Stomach (tissue), 4 donors: ENCODE measurements at regions not wholly inside any gene's neighbourhood (a gene's known extent, or its start where the extent isn't known, plus 50 kb on each side); places are given as distances from the start of the nearest gene placed in this dataset.

Experiments used
- POLR2A ChIP-seq, 4 donors: fragments of 450-650 bp; IDR thresholded peaks; one replicate each; pipeline ENCODE4 v1.6.1; 2016; ENCODE audit warnings: antibody characterized with exemption in 4 of 4, control low read depth in 2 of 4, mild to moderate bottlenecking in 1 of 4, moderate library complexity in 1 of 4
- POLR2AphosphoS5 ChIP-seq, 3 donors: sonication (generic); formaldehyde crosslinking; IDR thresholded peaks; one replicate each; pipeline ENCODE4 v1.6.1; 2016; ENCODE audit warnings: antibody characterized with exemption in 3 of 3
- TF ChIP-seq, protein P1 (sequence below), 7 experiments: fragments of 450-650 bp in 4 of 7; fragments of 200-600 bp in 3 of 7; sonication (generic) in 3 of 7; IDR thresholded peaks; one replicate each; pipeline ENCODE4 v1.5.1; 2016 to 2019; ENCODE audit warnings: antibody characterized with exemption in 7 of 7, control low read depth in 2 of 7, mild to moderate bottlenecking in 1 of 7

DNA sequence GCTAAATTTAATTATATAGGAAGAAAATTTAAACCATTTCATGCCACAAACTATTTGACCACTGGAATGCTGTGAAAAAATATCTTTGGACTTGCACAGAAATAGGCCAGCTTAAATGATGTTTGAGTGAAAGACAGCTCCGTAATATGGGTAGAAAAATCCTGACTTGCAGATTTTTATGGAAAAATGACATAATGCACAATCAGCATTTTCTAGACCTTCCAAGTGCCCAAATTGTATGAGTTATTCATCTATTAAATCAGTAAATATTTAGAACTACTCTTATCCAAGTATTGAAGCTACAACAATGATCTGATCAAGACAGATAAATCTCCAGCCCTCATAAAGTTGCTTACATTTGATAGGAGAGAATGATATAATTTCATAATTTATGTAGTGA is 691.1 kb upstream of the DDX18 start:
- TF ChIP-seq, protein P1, sequence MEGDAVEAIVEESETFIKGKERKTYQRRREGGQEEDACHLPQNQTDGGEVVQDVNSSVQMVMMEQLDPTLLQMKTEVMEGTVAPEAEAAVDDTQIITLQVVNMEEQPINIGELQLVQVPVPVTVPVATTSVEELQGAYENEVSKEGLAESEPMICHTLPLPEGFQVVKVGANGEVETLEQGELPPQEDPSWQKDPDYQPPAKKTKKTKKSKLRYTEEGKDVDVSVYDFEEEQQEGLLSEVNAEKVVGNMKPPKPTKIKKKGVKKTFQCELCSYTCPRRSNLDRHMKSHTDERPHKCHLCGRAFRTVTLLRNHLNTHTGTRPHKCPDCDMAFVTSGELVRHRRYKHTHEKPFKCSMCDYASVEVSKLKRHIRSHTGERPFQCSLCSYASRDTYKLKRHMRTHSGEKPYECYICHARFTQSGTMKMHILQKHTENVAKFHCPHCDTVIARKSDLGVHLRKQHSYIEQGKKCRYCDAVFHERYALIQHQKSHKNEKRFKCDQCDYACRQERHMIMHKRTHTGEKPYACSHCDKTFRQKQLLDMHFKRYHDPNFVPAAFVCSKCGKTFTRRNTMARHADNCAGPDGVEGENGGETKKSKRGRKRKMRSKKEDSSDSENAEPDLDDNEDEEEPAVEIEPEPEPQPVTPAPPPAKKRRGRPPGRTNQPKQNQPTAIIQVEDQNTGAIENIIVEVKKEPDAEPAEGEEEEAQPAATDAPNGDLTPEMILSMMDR (IDR thresholded peaks at IDR 0.05): no peak
- TF ChIP-seq POLR2AphosphoS5 (IDR thresholded peaks at IDR 0.05) (no peak), POLR2A (IDR thresholded peaks at IDR 0.05) (no peak)
